Epithelial cell of esophagus (primary cell): ENCODE measurements at regions not wholly inside any gene's neighbourhood (a gene's known extent, or its start where the extent isn't known, plus 50 kb on each side); places are given as distances from the start of the nearest gene placed in this dataset.

Experiments
- DNase-seq: peaks from one replicate; pipeline ENCODE4 v3.0.0; 2010; ENCODE audit warnings: low read depth
- H3K4me3 ChIP-seq: 2 replicates; pipeline ENCODE4 v1.5.1; 2011; ENCODE audit warnings: mild to moderate bottlenecking, low read length, control low read depth
- TF ChIP-seq, protein P1 (sequence below): IDR thresholded peaks from 2 replicates; pipeline ENCODE4 v1.5.1; 2011; ENCODE audit warnings: low read depth, mild to moderate bottlenecking, low read length, control low read depth, inconsistent platforms; ENCODE audit not compliant: insufficient read depth; ENCODE audit errors: missing control alignments

GRCh38 chr11:115803073-115803740, 299.0 kb upstream of the CADM1 start:
- no peak for DNase-seq
- no peak overlapping the region for H3K4me3 ChIP-seq
- TF ChIP-seq, protein P1, sequence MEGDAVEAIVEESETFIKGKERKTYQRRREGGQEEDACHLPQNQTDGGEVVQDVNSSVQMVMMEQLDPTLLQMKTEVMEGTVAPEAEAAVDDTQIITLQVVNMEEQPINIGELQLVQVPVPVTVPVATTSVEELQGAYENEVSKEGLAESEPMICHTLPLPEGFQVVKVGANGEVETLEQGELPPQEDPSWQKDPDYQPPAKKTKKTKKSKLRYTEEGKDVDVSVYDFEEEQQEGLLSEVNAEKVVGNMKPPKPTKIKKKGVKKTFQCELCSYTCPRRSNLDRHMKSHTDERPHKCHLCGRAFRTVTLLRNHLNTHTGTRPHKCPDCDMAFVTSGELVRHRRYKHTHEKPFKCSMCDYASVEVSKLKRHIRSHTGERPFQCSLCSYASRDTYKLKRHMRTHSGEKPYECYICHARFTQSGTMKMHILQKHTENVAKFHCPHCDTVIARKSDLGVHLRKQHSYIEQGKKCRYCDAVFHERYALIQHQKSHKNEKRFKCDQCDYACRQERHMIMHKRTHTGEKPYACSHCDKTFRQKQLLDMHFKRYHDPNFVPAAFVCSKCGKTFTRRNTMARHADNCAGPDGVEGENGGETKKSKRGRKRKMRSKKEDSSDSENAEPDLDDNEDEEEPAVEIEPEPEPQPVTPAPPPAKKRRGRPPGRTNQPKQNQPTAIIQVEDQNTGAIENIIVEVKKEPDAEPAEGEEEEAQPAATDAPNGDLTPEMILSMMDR = no peak

- DNase-seq = no peak
- TF ChIP-seq, protein P1 = no peak
- no peak overlapping the region for H3K4me3 ChIP-seq
Observed at GRCh38 chr11:115802641-115803040, 298.4 kb upstream of the CADM1 start.

DNA sequence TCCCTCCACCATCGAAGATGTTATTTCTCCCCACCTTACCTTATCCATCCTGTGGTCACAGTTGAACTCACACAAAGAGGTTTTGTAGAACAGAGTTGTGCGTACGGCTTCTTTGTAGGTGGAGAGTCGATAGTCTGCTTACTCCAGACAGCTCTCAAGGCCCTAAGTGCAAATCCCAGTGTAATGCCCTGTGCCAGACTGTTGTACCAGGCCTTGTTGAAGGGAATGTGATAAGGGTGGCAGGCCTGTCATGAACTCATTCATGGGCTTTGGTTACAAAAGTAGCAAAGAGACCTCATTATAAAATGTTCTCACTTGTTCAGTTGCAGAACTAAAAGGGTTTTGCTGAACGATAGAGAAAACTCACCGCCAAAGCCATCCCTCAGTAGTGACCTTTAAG, 288.7 kb upstream of the CADM1 start:
- no peak for DNase-seq
- TF ChIP-seq, protein P1 = no peak
- H3K4me3 ChIP-seq = no peak overlapping the region

- no peak for DNase-seq
- TF ChIP-seq, protein P1 = no peak
- no peak overlapping the region for H3K4me3 ChIP-seq
Observed at GRCh38 chr11:115787302-115787701, 283.1 kb upstream of the CADM1 start.

DNA sequence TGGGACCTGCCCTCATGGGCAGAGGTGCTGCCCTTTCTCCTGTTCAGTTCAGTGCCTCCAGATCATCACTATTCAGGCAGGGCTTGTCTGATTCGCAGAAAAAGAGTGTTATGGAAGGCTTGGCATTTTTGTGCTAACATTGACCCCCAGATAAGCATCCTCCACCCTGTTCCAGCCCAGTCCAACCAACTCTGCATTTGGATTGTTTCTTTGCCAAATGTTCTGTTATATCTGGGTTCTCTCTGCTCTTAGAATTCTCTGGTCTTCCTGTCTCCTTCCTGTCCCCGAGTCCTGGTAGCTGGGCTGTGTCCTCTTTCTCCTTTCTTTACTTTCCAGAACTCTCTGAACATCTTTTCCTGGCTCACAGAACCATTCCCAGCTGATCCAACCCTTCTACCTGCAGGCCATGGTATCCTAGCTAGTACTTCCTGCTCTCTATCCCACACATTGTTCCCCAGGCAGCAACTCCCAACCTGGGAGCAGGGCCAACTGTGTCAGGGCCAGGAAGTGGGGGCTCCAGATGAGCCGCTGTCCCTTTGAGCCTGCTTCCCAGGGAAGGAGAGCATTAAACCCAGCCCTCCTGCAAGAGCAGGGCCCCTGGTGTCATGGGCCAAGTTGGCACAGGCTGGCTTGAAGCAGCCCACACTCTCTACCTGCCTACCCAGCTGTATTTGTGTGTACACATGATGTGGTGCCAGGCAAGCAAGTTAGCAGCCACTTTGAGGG, 280.7 kb upstream of the CADM1 start:
- DNase-seq = no peak
- TF ChIP-seq, protein P1 = no peak
- no peak overlapping the region for H3K4me3 ChIP-seq

DNA sequence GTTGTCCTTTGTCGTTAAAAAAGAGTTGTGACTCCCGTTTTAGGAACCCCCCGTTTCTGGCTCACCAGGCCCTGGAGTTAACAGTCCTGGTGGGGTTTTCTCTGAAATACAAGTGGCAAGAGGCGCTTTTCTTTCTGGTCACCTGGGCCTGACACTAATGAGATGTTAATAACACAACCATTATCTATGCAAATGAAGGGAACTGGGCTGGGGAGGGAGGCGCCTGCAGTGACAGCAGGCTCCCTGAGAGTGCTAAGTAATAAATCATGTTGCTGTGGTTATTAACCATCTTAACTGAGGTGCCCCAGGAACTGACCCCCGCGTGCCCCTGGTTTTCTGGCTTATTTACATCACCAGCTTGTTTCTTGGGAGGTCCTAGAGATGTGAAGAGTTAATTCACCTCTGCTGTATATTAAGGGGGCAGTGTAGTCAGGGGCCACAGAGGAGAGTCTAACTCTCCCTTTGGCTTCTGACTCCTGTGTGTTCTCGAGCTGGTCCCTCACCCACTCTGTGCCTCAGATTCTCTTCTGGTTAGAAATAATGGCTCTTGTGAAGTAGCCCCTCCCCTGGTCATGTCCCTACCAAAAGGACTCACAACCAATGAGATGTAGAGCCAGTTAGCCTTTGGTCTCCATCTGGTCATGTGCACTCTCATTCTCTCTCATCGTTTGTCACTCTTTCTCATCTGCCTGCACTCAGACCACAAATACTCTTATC, 276.6 kb upstream of the CADM1 start:
- H3K4me3 ChIP-seq = no peak overlapping the region
- no peak for DNase-seq
- TF ChIP-seq, protein P1 = no peak
